GM18499 (cell line): ENCODE measurements at regions not wholly inside any gene's neighbourhood (a gene's known extent, or its start where the extent isn't known, plus 50 kb on each side); places are given as distances from the start of the nearest gene placed in this dataset.
A peak's percentile ranks its signal among the peaks of the same experiment; 100 is the strongest.
"Not testable (repeated sequence)": the region's sequence is repeated elsewhere in the genome, so short reads cannot be mapped to it uniquely, and the experiment has no call there.

Experiments used
- ATAC-seq: cut with Tn5 transposase; IDR thresholded peaks from one replicate; pipeline ENCODE4 v1.9.1; 2021; ENCODE audit warnings: moderate number of reproducible peaks; ENCODE audit not compliant: insufficient read depth, unreplicated experiment

DNA sequence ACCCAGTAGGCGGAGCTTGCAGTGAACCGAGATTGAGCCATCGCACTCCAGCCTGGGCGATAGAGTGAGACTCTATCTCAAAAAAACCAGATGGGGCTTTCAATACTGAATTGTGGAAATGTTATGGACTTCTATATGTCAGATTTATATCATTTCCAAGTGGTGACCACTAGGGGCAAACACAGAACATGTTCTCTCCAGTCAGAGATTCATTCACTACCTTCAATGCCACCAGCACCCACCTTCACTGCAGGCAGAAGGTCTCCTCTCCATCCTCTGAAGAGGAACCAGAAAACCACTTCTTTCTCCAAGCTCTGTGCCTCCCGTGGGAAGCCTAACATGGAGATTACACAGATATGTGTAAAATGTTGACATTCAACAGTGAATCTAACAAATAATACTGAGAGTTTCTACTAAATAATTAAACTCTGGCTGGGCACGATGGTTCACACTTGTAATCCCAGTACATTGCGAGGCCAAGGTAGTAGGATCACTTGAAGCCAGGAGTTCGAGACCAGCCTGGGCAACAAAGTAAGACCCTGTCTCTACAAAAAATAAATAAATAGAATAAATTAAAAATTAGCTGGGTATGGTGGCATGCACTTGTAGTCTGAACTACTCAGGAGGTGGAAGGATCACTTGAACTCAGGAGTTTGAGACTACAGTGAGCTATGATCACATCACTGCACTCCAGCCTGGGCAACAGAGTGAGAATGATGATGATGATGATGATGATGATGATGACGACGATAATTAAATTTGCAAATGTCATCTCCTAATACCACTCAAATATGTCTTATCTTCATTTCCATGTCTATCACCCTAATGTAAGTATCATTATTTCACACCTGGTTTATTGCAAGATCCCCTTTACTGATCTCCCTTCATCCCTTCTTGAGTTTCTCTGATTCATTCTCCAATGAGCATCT, 151.1 kb downstream of the ZNF281 start:
- no peak for ATAC-seq

DNA sequence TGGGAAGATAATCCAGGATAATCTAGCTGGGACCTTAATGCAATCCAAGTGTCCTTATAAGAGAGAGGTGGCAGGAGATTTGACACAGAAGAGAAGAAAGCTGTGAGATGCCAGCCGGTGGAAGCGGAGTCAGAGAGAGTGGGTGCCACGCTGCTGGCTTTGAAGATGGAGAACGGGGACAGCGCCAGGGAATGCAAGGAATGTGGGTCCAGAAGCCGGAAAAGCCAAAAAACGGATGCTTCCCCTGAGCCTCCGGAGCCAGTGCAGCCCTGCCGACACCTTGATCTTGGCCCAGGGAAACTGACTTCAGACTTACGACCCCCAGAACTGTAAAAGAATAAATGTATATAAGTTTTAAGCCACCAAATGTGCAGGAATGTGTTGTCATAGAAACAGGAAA, 152.6 kb downstream of the ZNF281 start:
- no peak for ATAC-seq

DNA sequence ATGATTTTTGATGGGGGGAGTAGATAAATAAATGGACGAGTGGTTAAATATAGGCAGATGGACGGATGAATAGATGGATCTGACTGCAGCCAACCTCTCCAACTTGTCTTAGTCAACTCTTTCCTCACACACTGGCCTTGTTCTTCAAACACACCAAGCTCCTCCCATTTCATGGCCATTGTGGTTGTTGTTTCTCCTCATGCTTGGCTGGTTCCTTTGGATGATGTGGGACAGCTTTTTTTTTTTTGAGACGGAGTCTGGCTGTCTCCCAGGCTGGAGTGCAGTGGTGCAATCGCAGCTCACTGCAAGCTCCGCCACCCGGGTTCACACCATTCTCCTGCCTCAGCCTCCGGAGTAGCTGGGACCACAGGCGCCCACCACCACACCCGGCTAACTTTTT, 155.2 kb downstream of the ZNF281 start:
- ATAC-seq: not testable (repeated sequence)

DNA sequence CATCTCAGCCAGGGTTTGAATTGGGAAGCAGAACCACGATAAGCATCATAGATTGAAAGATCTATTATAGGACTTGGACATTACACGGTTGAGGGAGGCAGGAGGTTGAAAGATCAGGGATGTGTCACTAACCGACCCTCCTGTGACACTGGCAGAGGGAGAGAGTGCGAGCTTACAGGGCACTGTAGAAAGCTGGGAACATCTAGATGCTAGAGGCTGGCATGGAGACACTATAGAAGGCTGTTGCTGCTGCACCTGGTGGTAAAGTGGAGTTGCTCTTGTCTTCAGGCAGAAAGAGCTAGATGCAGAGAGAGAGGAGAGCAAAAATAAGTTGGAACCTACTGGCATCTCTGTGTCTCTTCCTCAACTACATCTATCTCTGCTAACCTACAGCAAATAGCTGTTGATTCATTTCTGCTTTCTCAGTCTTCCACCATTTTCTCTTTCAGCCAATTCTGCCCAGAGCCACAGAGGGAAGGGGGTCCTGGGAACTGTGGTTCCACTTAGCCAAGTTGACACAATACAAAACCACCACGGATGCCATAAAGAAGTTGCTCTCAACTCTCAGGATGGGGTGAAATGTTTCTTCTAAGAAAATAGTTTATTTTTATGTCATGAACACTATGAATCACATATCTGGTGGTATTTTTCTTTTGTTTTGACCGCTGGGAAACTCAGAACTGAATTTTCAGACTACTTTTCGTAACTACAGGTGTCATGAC, 155.9 kb downstream of the ZNF281 start:
- ATAC-seq: peak; percentile 54

DNA sequence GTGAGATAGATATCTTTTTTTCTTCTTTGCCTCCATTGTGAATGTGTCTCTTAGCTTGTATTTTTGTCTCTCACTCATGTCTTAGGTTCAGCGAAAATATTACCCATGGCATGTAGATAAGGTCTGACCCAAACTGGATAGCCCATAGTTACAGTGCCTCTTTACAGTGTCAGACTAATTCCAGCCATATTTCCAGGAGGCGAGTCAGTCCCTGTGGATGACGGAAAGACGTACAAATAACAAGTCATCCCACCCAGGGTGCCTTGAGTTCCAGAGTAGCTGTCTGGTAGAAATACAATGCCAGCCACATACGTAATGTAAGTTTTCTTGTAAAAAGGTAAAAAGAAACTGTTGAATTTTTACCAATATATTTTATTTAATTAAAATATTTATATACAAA, 157.3 kb downstream of the ZNF281 start:
- ATAC-seq: no peak

DNA sequence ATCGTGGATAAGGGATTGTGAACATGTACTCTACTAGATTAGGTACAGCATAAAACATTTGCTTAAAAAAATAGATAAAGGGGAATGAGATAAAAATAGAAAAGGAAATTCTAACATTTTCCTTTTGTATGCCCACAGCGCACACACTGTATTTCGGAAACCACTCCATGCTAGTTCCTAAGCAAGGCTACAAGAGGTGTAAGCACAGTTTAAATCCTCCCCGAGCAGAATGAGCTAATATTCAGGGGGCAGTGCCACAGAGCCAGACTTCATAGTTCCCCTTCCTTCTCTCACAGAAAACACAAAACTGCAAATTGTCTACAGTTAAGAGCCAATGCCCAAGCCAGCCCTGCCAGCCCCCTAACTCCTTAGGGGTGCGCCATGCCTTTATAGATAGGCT, 159.4 kb downstream of the ZNF281 start:
- ATAC-seq: no peak

DNA sequence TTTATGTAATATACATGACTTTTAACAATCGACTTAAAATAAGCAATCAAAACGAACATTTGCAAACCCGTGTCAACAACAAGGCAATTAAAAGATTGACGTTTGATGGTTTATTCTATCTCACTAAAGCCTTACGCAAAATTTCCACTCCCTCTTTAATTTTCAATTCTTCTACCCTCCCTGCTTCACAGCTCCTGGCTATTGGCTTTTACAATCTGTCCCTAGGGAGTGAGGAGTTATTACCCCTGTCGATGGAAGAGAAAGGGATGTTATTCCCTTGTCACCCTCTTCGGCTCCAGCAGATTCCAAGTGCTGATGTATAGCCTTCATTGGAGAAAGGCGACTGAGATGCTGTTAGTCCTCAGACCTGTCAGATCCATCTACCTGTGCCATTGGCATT, 161.3 kb downstream of the ZNF281 start:
- ATAC-seq: no peak

DNA sequence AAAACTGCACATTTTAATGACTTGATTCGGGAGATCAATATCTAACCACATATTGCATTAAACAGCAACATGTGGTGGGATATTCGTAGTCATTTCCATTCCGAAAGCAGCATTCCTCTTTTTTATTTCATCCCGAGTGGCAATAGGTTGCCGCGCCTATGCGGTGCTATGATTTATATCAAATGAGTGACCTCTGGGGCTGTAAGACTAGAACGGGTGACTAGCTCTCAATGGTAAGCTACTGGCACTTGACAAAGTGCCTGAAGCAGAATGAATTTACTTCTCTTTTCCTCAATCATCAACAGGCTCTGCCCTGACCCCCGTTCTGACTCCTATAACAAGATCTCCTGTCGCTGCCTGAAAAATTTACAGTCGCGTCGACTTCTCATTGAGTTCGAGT, 162.3 kb downstream of the ZNF281 start:
- no peak for ATAC-seq

DNA sequence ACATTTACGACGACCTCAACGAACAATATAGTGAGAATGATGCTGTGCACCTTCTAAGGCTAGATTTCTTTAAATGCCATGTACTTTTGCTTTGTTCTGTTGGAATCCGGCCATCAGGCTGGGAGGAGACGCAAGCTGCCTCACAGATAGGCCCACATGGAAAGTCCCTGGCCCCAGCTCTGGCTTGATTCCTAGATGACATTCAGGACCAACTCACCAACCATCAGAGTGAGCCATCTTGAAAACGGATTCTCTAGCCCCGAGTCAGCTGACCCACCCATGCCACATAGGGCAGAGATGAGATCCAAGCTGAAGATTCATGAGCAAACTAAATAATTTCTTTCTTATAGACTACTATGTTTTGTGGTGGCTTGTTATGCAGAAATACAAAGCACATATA, 164.4 kb downstream of the ZNF281 start:
- ATAC-seq: no peak

DNA sequence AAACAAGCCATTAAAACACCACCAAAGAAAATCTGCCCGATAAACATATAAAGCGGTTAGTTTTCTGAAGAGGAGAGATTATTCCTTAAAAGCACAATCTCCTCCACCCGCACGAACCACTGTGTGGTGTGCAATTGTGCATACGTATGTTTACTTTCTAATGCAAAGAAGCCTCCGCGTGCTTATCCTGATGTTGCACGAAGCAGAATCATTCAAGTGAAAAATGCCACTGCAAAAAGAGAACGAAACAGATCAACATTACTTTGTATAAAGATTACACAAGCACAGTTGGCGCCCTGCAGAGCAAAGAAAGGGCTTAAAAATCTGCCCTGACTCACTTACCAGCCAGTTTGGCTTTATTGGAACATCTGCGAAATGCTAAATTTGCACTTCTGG, 166.8 kb downstream of the ZNF281 start:
- no peak for ATAC-seq

DNA sequence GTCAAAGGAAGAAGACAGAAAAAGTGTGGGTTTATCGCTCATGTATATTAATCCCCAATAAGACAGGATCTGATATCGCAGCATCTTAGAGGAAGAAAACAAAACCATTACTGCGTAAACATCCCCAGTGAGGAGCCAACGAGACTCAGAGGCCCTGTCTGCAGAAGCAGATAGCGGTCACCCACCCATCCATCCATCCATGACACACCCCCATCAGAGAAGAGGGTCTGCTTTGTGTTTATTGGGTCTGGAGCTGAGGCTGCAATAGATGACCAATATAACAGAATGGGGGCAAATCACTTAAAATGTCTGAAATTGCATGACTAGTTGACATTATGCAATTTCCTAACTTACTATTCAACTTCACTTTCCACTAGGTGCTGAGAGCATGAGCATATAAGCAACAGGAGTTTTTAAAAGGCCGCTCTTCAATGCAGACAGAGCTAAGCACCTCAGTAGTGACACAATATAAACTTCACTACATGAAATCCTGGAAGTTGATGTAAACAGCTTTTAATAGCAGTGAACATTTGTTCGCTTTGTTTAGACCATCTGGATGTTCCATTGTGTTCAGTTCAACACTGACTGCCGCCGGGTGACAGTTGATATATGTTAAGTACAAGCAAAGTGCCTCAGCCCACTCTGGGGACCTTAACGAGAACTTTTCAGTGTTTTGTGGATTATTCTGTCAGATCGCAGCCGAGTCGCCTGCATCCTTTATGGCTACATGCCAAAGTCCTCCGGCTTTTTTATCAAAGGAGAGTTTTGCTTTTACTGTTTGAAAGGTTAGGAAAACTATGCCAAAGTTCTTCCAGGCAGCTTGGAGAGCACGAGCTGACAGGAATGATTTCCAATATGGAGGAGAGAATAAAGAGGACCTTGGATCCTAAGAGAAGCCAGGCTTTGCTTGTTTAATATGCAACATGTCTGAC, 167.5 kb downstream of the ZNF281 start:
- ATAC-seq: no peak

DNA sequence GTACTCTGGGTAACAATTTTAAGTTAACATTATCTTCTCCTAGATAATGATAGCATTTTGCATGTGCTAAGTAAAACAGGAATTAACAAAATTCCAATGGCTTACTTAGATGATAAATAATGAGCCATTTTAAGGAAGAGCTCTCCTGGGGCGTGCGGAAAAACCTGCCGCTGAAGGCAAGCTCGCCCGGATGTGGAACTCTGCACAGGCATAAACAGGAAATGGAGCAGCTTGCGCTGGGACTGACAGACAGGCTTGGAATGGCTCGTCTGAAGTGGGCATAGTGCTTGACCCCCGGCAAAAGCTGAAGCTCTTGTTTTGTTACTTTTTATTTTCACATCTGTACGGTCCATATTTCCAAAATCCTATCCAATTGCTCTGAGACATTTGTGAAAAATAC, 169.2 kb downstream of the ZNF281 start:
- ATAC-seq: no peak

DNA sequence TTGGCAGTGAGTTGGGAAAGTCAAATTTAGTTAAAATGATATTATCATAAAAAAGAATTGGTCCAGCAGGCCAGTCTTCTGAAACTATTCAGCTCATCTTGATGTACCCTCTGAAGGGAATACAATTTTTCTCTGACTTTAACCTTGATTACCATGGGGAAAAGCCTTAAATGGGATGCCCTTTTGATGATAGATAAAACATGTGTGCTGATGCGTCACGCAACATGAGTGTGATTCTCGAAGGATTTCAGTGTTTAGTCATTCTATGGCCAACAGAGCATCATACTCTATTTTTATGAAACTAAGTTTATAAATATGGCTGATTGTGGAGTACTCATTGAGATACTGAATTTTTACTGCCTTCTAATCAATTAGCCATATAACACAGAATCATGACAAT, 171.5 kb downstream of the ZNF281 start:
- ATAC-seq: no peak

DNA sequence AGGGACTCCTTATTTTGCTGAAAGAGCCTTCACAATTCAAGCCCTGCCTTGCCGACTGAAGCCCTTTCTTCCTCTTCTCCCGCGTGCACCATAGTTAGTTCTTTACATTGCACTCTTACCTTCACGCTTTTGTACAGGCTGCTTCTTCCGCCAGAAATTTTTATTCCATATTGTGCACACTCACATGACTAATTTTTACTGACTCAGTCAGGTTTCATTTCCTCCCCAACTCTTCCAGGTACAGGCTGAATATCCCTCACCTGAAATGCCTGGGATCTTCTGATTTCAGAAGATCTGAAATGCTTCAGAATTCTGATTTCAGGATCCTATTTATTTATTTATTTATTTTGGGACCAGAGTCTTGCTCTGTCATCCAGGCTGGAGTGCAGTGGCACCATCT, 172.8 kb downstream of the ZNF281 start:
- no peak for ATAC-seq

DNA sequence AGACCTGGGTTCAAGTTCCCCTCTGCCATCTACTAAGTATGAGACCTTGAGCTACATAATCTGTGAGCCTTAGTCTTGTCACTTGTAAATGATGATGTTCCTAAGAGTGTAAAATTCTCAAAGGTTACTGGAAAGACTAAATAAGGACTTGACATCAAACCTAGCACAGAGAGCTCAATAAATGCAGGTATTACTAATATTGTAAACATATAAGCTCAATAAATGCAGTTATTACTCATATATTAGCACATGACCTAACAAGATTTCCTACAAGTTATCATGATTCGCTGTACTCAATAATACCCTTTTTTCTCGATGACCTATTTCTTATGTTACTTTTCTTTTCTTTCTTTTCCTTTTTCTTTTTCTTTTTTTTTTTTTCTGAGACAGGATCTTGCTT, 174.9 kb downstream of the ZNF281 start:
- no peak for ATAC-seq

DNA sequence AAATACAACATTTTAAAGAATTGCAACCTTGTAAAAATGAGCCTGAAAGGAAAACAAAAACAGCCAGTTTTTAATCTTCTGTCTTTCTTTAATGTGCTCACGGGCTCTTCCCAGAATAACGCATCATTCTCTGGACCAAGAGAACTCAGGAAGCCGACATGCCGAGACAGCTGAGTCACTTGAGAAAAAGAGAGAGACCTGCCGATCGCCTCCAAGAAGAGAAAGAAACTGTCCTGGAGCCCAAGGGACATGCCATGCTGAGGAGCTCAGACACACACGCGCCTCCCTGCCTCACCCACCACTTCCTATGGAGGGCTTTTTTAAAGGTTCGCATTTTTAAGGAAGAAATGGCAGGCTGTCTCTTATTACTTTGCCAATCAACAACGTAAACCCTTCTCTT, 176.4 kb downstream of the ZNF281 start:
- ATAC-seq: no peak

DNA sequence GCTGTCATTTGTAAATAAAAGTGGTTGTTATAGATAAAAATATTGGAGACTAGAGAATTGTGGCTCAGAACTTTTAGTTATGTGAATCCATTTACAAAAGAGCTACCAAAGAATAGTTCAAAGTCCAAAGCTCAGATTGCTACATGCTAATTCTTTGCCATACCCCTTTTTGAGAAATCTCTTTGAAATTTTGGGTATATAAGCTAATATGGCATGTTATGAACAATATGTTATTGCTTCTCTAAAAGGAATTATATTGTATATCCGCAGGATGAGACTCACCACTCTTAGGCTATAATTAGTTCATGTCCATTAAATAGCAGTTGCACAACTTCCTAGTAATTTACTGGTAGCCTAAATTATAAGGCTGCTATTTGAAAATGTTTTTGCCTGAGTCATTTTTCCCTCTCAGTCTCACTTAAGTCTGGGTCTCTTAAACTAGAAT, 178.0 kb downstream of the ZNF281 start:
- no peak for ATAC-seq

DNA sequence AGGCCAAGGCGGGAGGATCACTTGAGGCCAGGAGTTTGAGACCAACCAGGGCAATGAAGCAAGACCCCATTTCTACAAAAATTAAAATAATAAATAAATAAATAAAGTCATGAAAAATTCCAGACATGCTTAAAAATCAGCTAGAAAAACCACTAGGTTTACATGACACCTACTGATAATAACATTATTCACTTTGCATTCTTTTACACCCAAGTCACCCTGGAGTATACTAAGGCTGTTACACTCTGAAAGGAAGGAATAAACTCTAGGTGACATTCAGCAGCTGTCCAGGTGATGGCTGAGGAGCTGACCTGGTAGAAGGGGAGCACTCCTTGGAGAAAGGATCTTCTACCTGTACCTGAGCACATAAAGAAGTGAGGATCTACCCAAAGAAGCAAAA, 179.2 kb downstream of the ZNF281 start:
- ATAC-seq: no peak

DNA sequence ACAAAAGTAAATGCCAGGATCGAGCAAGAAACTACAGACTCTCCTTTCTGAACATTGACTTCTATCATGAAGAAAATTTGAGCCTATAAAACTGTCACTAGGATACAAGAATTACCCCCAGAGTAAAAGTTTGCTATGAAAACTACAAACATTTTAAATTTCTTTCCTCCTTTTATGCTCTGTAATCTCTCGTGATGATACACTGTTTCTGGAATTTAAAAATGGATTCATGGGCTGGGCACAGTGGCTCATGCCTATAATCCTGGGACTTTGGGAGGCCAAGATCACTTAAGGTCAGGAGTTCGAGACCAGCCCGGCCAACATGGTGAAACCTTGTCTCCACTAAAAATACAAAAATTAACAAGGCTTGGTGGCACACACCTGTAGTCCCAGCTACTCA, 181.3 kb downstream of the ZNF281 start:
- no peak for ATAC-seq

DNA sequence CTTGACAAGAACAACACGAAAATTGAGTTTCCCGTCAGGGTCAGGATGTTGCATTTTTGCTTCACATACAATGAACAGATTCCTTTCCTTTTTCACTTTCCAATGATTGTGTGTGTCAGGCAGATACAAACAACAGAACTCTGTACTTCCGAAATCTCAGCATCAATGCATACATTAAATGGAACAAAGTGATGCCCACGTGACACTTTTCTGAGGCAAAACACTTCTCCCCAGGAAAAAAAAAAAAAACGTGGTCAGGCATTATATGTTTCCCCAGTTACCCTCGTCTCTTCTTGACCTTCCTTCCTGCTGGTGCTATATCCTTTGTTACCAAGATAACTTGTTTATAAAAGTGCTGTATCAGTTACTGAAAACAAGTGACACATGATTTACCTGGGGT, 181.8 kb downstream of the ZNF281 start:
- no peak for ATAC-seq
